SK-N-SH treated with all-trans-retinoic acid at 6 μM for 48 hours (cell line): ENCODE measurements at regions not wholly inside any gene's neighbourhood (a gene's known extent, or its start where the extent isn't known, plus 50 kb on each side); places are given as distances from the start of the nearest gene placed in this dataset.

ENCODE experiments used
- POU6F1 ChIP-seq: fragments of 250-450 bp; sonication (Bioruptor Pico); IDR thresholded peaks from 2 replicates; pipeline ENCODE4 v1.8.0; 2021; ENCODE audit warnings: low read depth, mild to moderate bottlenecking, moderate library complexity, borderline replicate concordance
- PPARA ChIP-seq: fragments of 250-450 bp; sonication (Bioruptor Pico); IDR thresholded peaks from 2 replicates; pipeline ENCODE4 v1.5.0; 2020; ENCODE audit warnings: mild to moderate bottlenecking, borderline replicate concordance
- RARB ChIP-seq: fragments of 250-450 bp; sonication (Bioruptor Pico); IDR thresholded peaks from 2 replicates; pipeline ENCODE4 v1.8.0; 2021; ENCODE audit warnings: mild to moderate bottlenecking, moderate library complexity
- ZFP3 ChIP-seq: fragments of 250-450 bp; sonication (Bioruptor Pico); IDR thresholded peaks from 2 replicates; pipeline ENCODE4 v1.5.0; 2020; ENCODE audit warnings: mild to moderate bottlenecking, moderate library complexity

DNA sequence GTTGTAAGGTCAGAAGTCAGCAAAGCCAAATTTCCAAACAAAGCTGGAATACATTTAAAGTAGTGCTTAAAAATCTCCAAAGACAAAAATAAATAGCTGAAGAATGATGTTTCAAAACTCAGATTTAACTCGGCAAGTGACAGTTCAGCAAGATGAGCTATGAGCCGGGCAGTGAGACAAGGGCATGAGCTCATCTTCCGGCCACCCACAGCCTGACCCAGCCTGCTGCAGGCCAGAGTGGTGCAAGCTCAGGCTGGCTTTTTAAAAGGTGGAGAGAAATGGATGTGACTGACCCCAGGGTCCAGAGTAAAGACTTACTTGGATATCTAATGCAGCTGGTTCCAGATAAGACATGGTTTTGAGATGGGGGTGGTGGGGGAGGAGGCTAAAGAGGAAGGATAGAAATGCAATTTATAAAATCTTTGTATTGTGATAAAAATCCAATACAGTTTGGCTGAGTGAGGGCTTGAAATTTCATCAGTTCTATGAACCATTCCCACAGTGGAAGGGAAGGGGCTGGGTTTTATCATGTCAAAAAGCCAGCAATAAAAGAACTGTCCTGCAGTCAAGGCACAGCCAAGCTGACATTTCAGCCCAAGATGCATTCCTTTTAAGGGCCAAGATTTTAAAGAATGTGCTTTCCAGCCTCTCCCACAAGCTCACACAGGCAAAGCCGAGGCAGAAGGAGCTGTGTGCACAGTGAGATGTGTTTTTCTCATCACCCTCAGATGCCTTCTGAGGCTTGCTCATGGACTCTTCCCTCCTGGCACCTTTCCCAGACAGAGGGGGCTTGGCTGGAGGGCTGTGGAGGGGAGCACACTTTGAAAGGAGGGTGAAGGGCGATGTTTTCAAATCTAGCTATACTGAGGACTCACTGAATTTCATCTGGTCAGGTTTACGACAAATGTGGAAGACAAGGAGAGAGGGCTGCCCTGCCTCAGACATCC, 97.9 kb upstream of the KLHL29 start:
- TF ChIP-seq PPARA (CRISPR knock-in tag) (no peak), ZFP3 (CRISPR knock-in tag) (no peak), RARB (CRISPR knock-in tag) (no peak), POU6F1 (CRISPR knock-in tag) (no peak)
